HepG2 (cell line): ENCODE measurements at regions not wholly inside any gene's neighbourhood (a gene's known extent, or its start where the extent isn't known, plus 50 kb on each side); places are given as distances from the start of the nearest gene placed in this dataset.

ENCODE experiments used
- ATAC-seq: fragments of 200-7000 bp; cut with Tn5 transposase; 3 replicates; pipeline ENCODE4 v1.9.1; 2020; ENCODE audit warnings: mild to moderate bottlenecking, moderate library complexity
- BruUV-seq: library from RNA; stranded (reverse); fragments of 400-500 nt; replicated peaks from 2 replicates; lab custom pipeline; 2021; lab: Mats Ljungman, UMichigan
- CTCF ChIA-PET: fragments of 300-600 bp; formaldehyde crosslinking; extraction: SDS; loops from one replicate; lab custom pipeline; 2021; ENCODE audit warnings: low total read pairs, inconsistent platforms, low intra/inter-chr PET ratio; lab: Yijun Ruan, JAX
- POLR2A ChIA-PET: fragments of 350-600 bp; sonication (Branson Sonifier 250); formaldehyde crosslinking; loops from one replicate; lab custom pipeline; 2020; ENCODE audit warnings: antibody characterized with exemption, inconsistent platforms; lab: Yijun Ruan, JAX
- DNase-seq: peaks from one replicate; pipeline ENCODE4 v3.0.0-alpha.2; 2015; ENCODE audit warnings: low spot score
- FAIRE-seq: peaks from 3 replicates; lab custom pipeline; 2011; peaks lifted over from hg19 to GRCh38; lab: Jason Lieb, UNC
- H2AFZ ChIP-seq: one replicate; pipeline ENCODE4 v1.6.1; 2011; ENCODE audit warnings: low read length, inconsistent platforms
- H3K27ac ChIP-seq: fragments of 300-600 bp; 3 replicates; pipeline ENCODE4 v1.8.0; 2011; ENCODE audit warnings: mixed run types, mild to moderate bottlenecking, mixed read lengths, low read length, inconsistent platforms; ENCODE audit not compliant: insufficient read depth; ENCODE audit errors: extremely low read length
- H3K27me3 ChIP-seq, 2 experiments: fragments of 200-600 bp in 1 of 2; 2 replicates in 1 of 2; 3 replicates in 1 of 2; pipeline versions ENCODE4 v1.6.0 to v1.8.0; 2011; ENCODE audit warnings: low read length in 2 of 2, mild to moderate bottlenecking in 2 of 2, moderate library complexity in 2 of 2, inconsistent platforms in 1 of 2; ENCODE audit not compliant: insufficient read depth in 2 of 2, control insufficient read depth in 1 of 2
- H3K36me3 ChIP-seq, 2 experiments: fragments of 200-600 bp in 1 of 2; replicated peaks in 1 of 2; 2 replicates in 1 of 2; 3 replicates in 1 of 2; pipeline versions ENCODE4 v1.5.1 to v1.8.0; 2011; ENCODE audit warnings: low read length in 2 of 2, inconsistent platforms in 1 of 2; ENCODE audit not compliant: insufficient read depth in 2 of 2, control insufficient read depth in 1 of 2
- H3K4me1 ChIP-seq: 2 replicates; pipeline ENCODE4 v1.5.1; 2012; ENCODE audit warnings: low read length, inconsistent platforms; ENCODE audit not compliant: insufficient read depth
- H3K4me2 ChIP-seq: 2 replicates; pipeline ENCODE4 v1.6.0; 2011; ENCODE audit warnings: low read depth, low read length, inconsistent platforms
- H3K4me3 ChIP-seq, 3 experiments: fragments of 200-600 bp in 1 of 3; sonication (generic), shearing (Covaris generic) in 1 of 3; replicated peaks in 1 of 3; 2 replicates each; pipeline ENCODE4 v1.5.1; 2011 to 2016; ENCODE audit warnings: low read length in 3 of 3, inconsistent platforms in 2 of 3, low read depth in 2 of 3, mild to moderate bottlenecking in 2 of 3, control low read depth in 1 of 3, mixed read lengths in 1 of 3; ENCODE audit not compliant: insufficient read depth in 1 of 3
- H3K79me2 ChIP-seq: one replicate; pipeline ENCODE4 v1.6.1; 2011; ENCODE audit warnings: low read length, inconsistent platforms; ENCODE audit not compliant: insufficient read depth
- H3K9ac ChIP-seq: 2 replicates; pipeline ENCODE4 v1.6.0; 2011; ENCODE audit warnings: mild to moderate bottlenecking, low read depth, low read length, inconsistent platforms; ENCODE audit not compliant: insufficient read depth
- H3K9me3 ChIP-seq: 2 replicates; pipeline ENCODE4 v1.5.1; 2012; ENCODE audit warnings: mild to moderate bottlenecking, low read length
- H4K20me1 ChIP-seq: 2 replicates; pipeline ENCODE4 v1.6.0; 2011; ENCODE audit warnings: inconsistent platforms, mild to moderate bottlenecking, low read length, moderate library complexity; ENCODE audit not compliant: insufficient read depth
- CTCF ChIP-seq: sonication (generic); formaldehyde crosslinking; IDR thresholded peaks from 2 replicates; pipeline ENCODE4 v1.5.0; 2020; ENCODE audit warnings: mild to moderate bottlenecking, missing genetic modification reagents, moderate library complexity
- SP1 ChIP-seq, 2 experiments: fragments of 450-650 bp in 1 of 2; sonication (generic) in 1 of 2; formaldehyde crosslinking in 1 of 2; IDR thresholded peaks; 2 replicates each; pipeline versions ENCODE4 v1.4.0 to v1.6.1; 2016 to 2020; ENCODE audit warnings: missing genetic modification reagents in 1 of 2
- ZNF839 ChIP-seq: sonication (generic); formaldehyde crosslinking; IDR thresholded peaks from 2 replicates; pipeline ENCODE4 v1.4.0; 2020; ENCODE audit warnings: missing genetic modification reagents, mild to moderate bottlenecking, borderline replicate concordance
- WGBS: methylation state at CpG from one replicate; pipeline ENCODE4 v1.1.6; 2017; ENCODE audit warnings: low lambda C conversion rate; 5-methylcytosine and 5-hydroxymethylcytosine counted together
- in situ Hi-C: cut with HindIII; loops from 2 replicates; pipeline ENCODE4 v1.10.0; 2017; ENCODE audit warnings: low pct_unique_long_range_greater_than_20kb; ENCODE audit not compliant: extremely low pct_ligation_motif_present
- intact Hi-C: fragments of 100-400 bp; cut with micrococcal nuclease; formaldehyde crosslinking; loops from one replicate; pipeline ENCODE4 v1.10.0; 2022; ENCODE audit not compliant: unreplicated experiment

GRCh38 chr18:38790786-38791185 lies 1225.2 kb upstream of the CELF4 start:
- no peak for TF ChIP-seq SP1 (IDR thresholded peaks at IDR 0.05)
- no peak for TF ChIP-seq SP1 (CRISPR knock-in tag; IDR thresholded peaks at IDR 0.05)
- H3K4me3 ChIP-seq = no peak overlapping the region
- no peaks in the 10 kb centered on the region for H3K79me2 ChIP-seq
- H3K9ac ChIP-seq = no peak overlapping the region
- in situ Hi-C loops = no loop called here
- no peaks in the 10 kb centered on the region for H3K36me3 ChIP-seq
- ATAC-seq (no peak), FAIRE-seq (no peak), DNase-seq (no peak)
- POLR2A ChIA-PET = no interaction called here
- H3K4me1 ChIP-seq = no peaks in the 10 kb centered on the region
- intact Hi-C loops = no loop called here
- no peak overlapping the region for H3K27ac ChIP-seq
- no peaks in the 10 kb centered on the region for H3K27me3 ChIP-seq
- no TSS peak for BruUV-seq
- no peaks in the 10 kb centered on the region for H4K20me1 ChIP-seq
- H2AFZ ChIP-seq = no peak overlapping the region
- H3K9me3 ChIP-seq = no peaks in the 10 kb centered on the region
- 0% methylated on average over 1 of the region's 1 CpG for WGBS
- CTCF ChIA-PET = no interaction called here
- H3K4me2 ChIP-seq = no peak overlapping the region

GRCh38 chr18:38790303-38790702 lies 1224.7 kb upstream of the CELF4 start:
- intact Hi-C loops = no loop called here
- H3K79me2 ChIP-seq = no peaks in the 10 kb centered on the region
- H3K36me3 ChIP-seq = no peaks in the 10 kb centered on the region
- no peak overlapping the region for H3K4me2 ChIP-seq
- H3K4me3 ChIP-seq = no peak overlapping the region
- peak; percentile 28; the same call in 1 of the 3 replicates for ATAC-seq
- peak; percentile 2 for DNase-seq
- no peak for FAIRE-seq
- H3K27ac ChIP-seq = no peak overlapping the region
- peak; percentile 36 for TF ChIP-seq CTCF (CRISPR knock-in tag)
- no peak for TF ChIP-seq ZNF839 (CRISPR knock-in tag)
- H3K9me3 ChIP-seq = no peaks in the 10 kb centered on the region
- 4% methylated on average over 1 of the region's 1 CpG for WGBS
- POLR2A ChIA-PET = no interaction called here
- no peak overlapping the region for H2AFZ ChIP-seq
- no peaks in the 10 kb centered on the region for H3K27me3 ChIP-seq
- CTCF ChIA-PET = no interaction called here
- no TSS peak for BruUV-seq
- in situ Hi-C loops = no loop called here
- no peak overlapping the region for H3K9ac ChIP-seq
- no peaks in the 10 kb centered on the region for H4K20me1 ChIP-seq
- H3K4me1 ChIP-seq = no peaks in the 10 kb centered on the region
